Islet precursor cell (in vitro differentiated cells): ENCODE measurements at regions not wholly inside any gene's neighbourhood (a gene's known extent, or its start where the extent isn't known, plus 50 kb on each side); places are given as distances from the start of the nearest gene placed in this dataset.

Experiments
- DNase-seq: peaks from one replicate; pipeline ENCODE4 v3.0.0-alpha.2; 2018

- no peak for DNase-seq
Measured at GRCh38 chr15:29945943-29946596, 123.8 kb upstream of the TJP1 start.

- no peak for DNase-seq
Measured at GRCh38 chr15:29944925-29945324, 122.7 kb upstream of the TJP1 start.

GRCh38 chr15:29942548-29942947, 120.3 kb upstream of the TJP1 start:
- no peak for DNase-seq

GRCh38 chr15:29942143-29942542, 119.9 kb upstream of the TJP1 start:
- DNase-seq = no peak

GRCh38 chr15:29939404-29939803, 117.1 kb upstream of the TJP1 start:
- DNase-seq = no peak

GRCh38 chr15:29938361-29939335, 116.4 kb upstream of the TJP1 start:
- no peak for DNase-seq

- no peak for DNase-seq
Measured at GRCh38 chr15:29937956-29938355, 115.7 kb upstream of the TJP1 start.

GRCh38 chr15:29936353-29937049, 114.2 kb upstream of the TJP1 start:
- DNase-seq = no peak

- DNase-seq = no peak
Measured at GRCh38 chr15:29935296-29936004, 113.2 kb upstream of the TJP1 start.

- DNase-seq = no peak
Measured at GRCh38 chr15:29934251-29934650, 112.0 kb upstream of the TJP1 start.

- no peak for DNase-seq
Measured at GRCh38 chr15:29933042-29933803, 111.0 kb upstream of the TJP1 start.

GRCh38 chr15:29926083-29926388, 103.8 kb upstream of the TJP1 start:
- no peak for DNase-seq

- DNase-seq = peak; percentile 95
Measured at GRCh38 chr15:29925227-29926082, 103.2 kb upstream of the TJP1 start.

GRCh38 chr15:29924750-29925149, 102.5 kb upstream of the TJP1 start:
- DNase-seq = peak; percentile 98

GRCh38 chr15:29922191-29922590, 99.9 kb upstream of the TJP1 start:
- DNase-seq = no peak

GRCh38 chr15:29921130-29921601, 98.9 kb upstream of the TJP1 start:
- peak; percentile 97 for DNase-seq

- peak; percentile 82 for DNase-seq
Measured at GRCh38 chr15:29920515-29920914, 98.2 kb upstream of the TJP1 start.

GRCh38 chr15:29919380-29919881, 97.2 kb upstream of the TJP1 start:
- no peak for DNase-seq

- DNase-seq = no peak
Measured at GRCh38 chr15:29917600-29918597, 95.6 kb upstream of the TJP1 start.

- no peak for DNase-seq
Measured at GRCh38 chr15:29914511-29914926, 92.3 kb upstream of the TJP1 start.
